ENCODE measurements at regions not wholly inside any gene's neighbourhood (a gene's known extent, or its start where the extent isn't known, plus 50 kb on each side); places are given as distances from the start of the nearest gene placed in this dataset.

DNA sequence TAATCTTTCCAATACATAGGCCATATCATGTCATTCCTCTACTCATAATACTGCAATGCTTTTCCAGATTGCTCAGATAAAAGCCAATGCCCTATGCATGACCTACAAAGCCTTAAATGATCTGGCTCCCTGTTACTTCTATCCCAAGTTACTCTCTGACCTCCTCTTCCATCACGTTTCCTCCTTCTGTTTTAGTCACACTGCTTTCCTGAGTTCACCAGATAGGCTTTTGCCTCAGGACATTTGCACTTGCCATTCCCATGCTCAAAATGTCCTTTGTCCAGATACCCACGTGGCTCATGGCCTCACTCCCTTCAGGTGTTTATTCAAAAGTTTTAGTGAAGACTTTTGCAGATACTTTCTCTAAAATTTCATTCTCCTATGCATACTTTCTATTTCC is 138.7 kb upstream of the PRICKLE1 start:
- intact Hi-C loops (cut with micrococcal nuclease) (loop anchor here (5.0 kb wide), 2 partner anchors 136 to 246 kb away; no protein-coding TSS in a partner anchor), dilution Hi-C loops (cut with MboI; ENCODE audit: extremely low pct_ligation_motif_present, low sequenced_read_pairs) (no loop called here)
- POLR2A ChIA-PET = no interaction called here
- Histone ChIP-seq H3K79me2 (ENCODE audit: control insufficient read depth, insufficient read depth, low read length) (no peaks in the 10 kb centered on the region), H3K4me2 (ENCODE audit: insufficient read depth, low read length) (no peak overlapping the region), H3K4me1 (ENCODE audit: control insufficient read depth, extremely low read depth, insufficient read depth, low read length) (peaks cover 6% of the 10 kb centered on the region), H3K4me3 (replicated peaks in 1 of 3; ENCODE audit: insufficient read depth in 1 of 3, low read depth in 1 of 3, low read length in 3 of 3) (no peak overlapping the region), H3K9me3 (replicated peaks; ENCODE audit: control insufficient read depth, insufficient read depth, low read length) (no peaks in the 10 kb centered on the region), H3K36me3 (ENCODE audit: control insufficient read depth in 2 of 2, extremely low read depth in 1 of 2, insufficient read depth in 2 of 2, low read length in 2 of 2) (no peaks in the 10 kb centered on the region), H4K20me1 (replicated peaks; ENCODE audit: control insufficient read depth, extremely low read depth, insufficient read depth, low read length) (no peaks in the 10 kb centered on the region), H3K9ac (replicated peaks; ENCODE audit: extremely low read depth, insufficient read depth, low read length) (no peak overlapping the region), H3K27ac (ENCODE audit: insufficient read depth, low read depth, low read length) (no peak overlapping the region), H3K9me1 (replicated peaks; ENCODE audit: control insufficient read depth, extremely low read depth, insufficient read depth, low read length) (no peaks in the 10 kb centered on the region), H3K27me3 (ENCODE audit: control insufficient read depth in 2 of 2, insufficient read depth in 2 of 2, low read length in 2 of 2) (no peaks in the 10 kb centered on the region), H2AFZ (ENCODE audit: low read depth, low read length) (no peak overlapping the region)
- CTCF ChIA-PET = no interaction called here
- no TSS peak for BruUV-seq (replicated peaks)
- FAIRE-seq (no peak), DNase-seq (ENCODE audit: low read depth, low spot score) (no peak)
- TF ChIP-seq FOS (IDR thresholded peaks at IDR 0.05; ENCODE audit: borderline replicate concordance, insufficient read depth, low read length) = no peak
- TF ChIP-seq, protein P1, sequence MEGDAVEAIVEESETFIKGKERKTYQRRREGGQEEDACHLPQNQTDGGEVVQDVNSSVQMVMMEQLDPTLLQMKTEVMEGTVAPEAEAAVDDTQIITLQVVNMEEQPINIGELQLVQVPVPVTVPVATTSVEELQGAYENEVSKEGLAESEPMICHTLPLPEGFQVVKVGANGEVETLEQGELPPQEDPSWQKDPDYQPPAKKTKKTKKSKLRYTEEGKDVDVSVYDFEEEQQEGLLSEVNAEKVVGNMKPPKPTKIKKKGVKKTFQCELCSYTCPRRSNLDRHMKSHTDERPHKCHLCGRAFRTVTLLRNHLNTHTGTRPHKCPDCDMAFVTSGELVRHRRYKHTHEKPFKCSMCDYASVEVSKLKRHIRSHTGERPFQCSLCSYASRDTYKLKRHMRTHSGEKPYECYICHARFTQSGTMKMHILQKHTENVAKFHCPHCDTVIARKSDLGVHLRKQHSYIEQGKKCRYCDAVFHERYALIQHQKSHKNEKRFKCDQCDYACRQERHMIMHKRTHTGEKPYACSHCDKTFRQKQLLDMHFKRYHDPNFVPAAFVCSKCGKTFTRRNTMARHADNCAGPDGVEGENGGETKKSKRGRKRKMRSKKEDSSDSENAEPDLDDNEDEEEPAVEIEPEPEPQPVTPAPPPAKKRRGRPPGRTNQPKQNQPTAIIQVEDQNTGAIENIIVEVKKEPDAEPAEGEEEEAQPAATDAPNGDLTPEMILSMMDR (IDR thresholded peaks at IDR 0.05; ENCODE audit: extremely low read depth in 1 of 2, insufficient read depth in 1 of 2, low read depth in 1 of 2, low read length in 2 of 2) = no peak
- no peak for TF ChIP-seq EZH2 (IDR thresholded peaks at IDR 0.05; ENCODE audit: borderline replicate concordance, low read depth, low read length, severe bottlenecking)
- TF ChIP-seq, protein P2, sequence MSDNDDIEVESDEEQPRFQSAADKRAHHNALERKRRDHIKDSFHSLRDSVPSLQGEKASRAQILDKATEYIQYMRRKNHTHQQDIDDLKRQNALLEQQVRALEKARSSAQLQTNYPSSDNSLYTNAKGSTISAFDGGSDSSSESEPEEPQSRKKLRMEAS (IDR thresholded peaks at IDR 0.05; ENCODE audit: insufficient read depth, insufficient read length) = no peak
- no peak for TF ChIP-seq MYC (IDR thresholded peaks at IDR 0.05; ENCODE audit: low read depth, low read length)
- TF ChIP-seq JUN (IDR thresholded peaks at IDR 0.05; ENCODE audit: borderline replicate concordance, insufficient read depth, insufficient read length, low read depth) = no peak
- TF ChIP-seq POLR2AphosphoS5 (IDR thresholded peaks at IDR 0.05; ENCODE audit: insufficient read depth, low read depth, low read length) = no peak
- no peak for TF ChIP-seq POLR2A (IDR thresholded peaks at IDR 0.05; ENCODE audit: low read depth, low read length)
- no peak for TF ChIP-seq GATA2 (IDR thresholded peaks at IDR 0.05; ENCODE audit: insufficient read depth, insufficient read length, low read depth, low read length)

Data from endothelial cell of umbilical vein (primary cell).